HepG2 (cell line): ENCODE measurements at regions not wholly inside any gene's neighbourhood (a gene's known extent, or its start where the extent isn't known, plus 50 kb on each side); places are given as distances from the start of the nearest gene placed in this dataset.

ENCODE experiments used
- HNRNPL ChIP-seq: fragments of 200-400 bp; formaldehyde crosslinking; IDR thresholded peaks from 2 replicates; pipeline ENCODE4 v1.6.1; 2017; ENCODE audit warnings: mild to moderate bottlenecking, low read depth, low read length
- KDM3A ChIP-seq: IDR thresholded peaks from 2 replicates; pipeline ENCODE4 v1.6.1; 2018; ENCODE audit warnings: low read depth, missing compliant biosample characterization
- ZNF224 ChIP-seq: sonication (generic); formaldehyde crosslinking; IDR thresholded peaks from 2 replicates; pipeline ENCODE4 v1.5.0; 2020; ENCODE audit warnings: mild to moderate bottlenecking, missing genetic modification reagents
- TF ChIP-seq, protein P1 (sequence below): sonication (generic); formaldehyde crosslinking; IDR thresholded peaks from 2 replicates; pipeline ENCODE4 v1.5.0; 2020; ENCODE audit warnings: missing genetic modification reagents
- TF ChIP-seq, protein P2 (sequence below): sonication (generic); formaldehyde crosslinking; IDR thresholded peaks from 2 replicates; pipeline ENCODE4 v1.5.0; 2020; ENCODE audit warnings: mild to moderate bottlenecking, missing genetic modification reagents, moderate library complexity

DNA sequence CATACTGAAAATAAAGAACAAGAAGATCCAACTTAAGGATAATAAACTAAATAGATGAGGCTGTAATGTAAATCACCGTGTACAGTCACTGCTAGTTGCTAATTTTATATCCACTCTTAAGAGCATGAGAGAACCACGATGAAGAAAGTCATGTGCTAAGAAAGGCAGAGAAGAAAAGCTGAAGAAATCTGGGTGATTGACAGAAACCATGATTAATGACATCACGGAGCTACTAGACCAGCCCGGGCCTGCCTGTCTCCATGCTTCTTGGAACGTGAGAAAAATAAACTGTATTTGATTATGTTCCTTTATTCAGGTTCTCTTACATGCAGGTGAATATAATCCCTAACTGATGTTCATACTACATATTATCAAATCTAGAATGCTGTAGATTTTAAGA, 84.2 kb upstream of the E2F3 start:
- TF ChIP-seq, protein P1, sequence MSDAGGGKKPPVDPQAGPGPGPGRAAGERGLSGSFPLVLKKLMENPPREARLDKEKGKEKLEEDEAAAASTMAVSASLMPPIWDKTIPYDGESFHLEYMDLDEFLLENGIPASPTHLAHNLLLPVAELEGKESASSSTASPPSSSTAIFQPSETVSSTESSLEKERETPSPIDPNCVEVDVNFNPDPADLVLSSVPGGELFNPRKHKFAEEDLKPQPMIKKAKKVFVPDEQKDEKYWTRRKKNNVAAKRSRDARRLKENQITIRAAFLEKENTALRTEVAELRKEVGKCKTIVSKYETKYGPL (CRISPR knock-in tag) = no peak
- no peak for TF ChIP-seq KDM3A (CRISPR knock-in tag)
- no peak for TF ChIP-seq HNRNPL
- TF ChIP-seq, protein P2, sequence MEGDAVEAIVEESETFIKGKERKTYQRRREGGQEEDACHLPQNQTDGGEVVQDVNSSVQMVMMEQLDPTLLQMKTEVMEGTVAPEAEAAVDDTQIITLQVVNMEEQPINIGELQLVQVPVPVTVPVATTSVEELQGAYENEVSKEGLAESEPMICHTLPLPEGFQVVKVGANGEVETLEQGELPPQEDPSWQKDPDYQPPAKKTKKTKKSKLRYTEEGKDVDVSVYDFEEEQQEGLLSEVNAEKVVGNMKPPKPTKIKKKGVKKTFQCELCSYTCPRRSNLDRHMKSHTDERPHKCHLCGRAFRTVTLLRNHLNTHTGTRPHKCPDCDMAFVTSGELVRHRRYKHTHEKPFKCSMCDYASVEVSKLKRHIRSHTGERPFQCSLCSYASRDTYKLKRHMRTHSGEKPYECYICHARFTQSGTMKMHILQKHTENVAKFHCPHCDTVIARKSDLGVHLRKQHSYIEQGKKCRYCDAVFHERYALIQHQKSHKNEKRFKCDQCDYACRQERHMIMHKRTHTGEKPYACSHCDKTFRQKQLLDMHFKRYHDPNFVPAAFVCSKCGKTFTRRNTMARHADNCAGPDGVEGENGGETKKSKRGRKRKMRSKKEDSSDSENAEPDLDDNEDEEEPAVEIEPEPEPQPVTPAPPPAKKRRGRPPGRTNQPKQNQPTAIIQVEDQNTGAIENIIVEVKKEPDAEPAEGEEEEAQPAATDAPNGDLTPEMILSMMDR = no peak
- TF ChIP-seq ZNF224 (CRISPR knock-in tag) = no peak
